NCI-H2227 (cell line): ENCODE measurements at regions not wholly inside any gene's neighbourhood (a gene's known extent, or its start where the extent isn't known, plus 50 kb on each side); places are given as distances from the start of the nearest gene placed in this dataset.

ENCODE experiments used
- DNase-seq: peaks from one replicate; lab custom pipeline; 2025; ENCODE audit not compliant: unreplicated experiment; lab: John Stamatoyannopoulos, UW

DNA sequence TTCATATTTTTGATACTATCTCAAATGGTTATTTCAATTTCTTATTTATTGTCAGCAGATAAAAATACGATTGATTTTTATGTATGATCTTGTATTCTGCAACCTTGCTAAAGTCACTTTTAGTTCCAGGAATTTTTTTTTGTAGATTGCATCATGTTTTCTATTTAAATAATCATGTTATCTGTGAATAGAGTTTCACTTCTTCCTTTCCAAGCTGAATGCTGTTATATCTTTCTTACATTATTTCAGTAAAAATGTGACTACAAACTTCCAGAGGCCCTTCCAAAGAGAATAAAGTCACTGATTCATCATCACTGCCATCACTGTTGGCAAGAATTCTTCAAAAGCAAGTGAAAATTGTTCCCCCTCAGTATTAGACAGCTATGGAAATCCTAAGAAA, 104.7 kb upstream of the RAP1B start:
- DNase-seq: no peak

DNA sequence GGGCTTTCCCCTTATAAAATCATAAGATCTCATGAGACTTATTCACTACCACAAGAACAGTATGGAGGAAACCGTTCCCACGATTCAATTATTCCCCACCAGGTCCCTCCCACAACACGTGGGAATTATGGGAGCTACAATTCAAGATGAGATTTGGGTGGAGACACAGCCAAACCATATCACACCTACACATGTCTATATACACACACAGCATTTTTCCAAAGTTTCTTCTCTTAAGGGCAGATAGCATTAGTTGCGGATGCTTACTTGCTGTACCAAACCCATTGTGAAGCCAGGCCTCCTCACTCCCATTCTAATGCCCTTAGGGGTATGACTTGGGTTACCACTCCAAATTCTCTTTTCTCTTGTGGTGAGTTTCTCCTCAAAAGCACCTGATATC, 104.1 kb upstream of the RAP1B start:
- DNase-seq: no peak

DNA sequence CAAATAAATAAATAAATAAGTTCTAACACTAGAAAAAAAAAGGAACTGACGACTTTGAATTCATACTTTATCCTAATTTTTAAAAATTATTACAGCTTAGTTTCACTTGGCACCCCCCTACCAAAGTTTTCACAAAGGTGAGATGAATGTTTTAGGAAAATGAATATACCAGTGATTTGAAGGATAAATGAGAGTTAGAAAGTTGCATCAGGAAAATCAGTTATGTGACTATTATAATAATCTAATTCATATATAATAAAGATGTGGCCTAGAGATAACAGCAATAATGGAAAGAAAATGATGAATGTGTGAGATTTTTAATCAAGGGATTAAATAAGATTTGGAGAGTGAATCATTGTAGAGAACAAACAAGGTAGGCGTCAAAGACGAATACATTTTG, 103.0 kb upstream of the RAP1B start:
- DNase-seq: no peak

DNA sequence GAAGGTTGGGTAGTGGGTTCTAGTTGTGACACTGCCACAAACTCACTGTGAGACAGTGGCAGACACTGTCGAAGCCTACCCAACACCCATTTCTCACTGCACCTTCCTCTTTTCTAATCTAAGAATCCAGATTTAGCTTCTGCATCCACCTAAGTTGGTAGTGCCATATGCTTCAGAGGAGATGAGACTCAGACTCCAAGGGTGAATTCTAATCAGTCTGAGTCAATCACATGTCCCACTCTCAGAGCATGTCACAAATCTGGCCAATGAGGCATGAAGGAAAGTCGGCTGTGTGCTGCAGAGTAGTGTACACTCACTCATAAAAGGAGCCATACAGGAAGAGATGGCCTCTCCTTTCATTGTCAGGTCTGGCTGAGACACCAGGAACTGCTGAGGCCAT, 102.1 kb upstream of the RAP1B start:
- no peak for DNase-seq

DNA sequence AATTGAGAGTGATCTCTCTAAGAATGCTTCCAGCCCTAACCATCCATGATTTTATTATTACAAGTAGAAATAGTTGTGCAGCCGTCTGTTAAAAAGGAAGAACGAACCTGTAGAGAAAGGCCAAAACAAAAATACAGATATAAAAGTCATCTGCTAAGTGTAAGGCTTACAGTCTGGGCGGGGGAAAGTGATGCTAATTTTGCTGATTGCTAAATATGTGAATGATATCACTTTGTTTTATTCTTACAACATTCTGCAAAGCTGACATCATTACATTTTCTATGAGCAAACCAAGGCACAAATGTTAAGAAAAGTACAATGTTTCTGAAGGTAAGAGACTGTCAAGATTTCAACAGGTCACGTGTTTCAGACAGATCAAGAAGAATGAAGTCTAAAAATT, 101.5 kb upstream of the RAP1B start:
- no peak for DNase-seq

DNA sequence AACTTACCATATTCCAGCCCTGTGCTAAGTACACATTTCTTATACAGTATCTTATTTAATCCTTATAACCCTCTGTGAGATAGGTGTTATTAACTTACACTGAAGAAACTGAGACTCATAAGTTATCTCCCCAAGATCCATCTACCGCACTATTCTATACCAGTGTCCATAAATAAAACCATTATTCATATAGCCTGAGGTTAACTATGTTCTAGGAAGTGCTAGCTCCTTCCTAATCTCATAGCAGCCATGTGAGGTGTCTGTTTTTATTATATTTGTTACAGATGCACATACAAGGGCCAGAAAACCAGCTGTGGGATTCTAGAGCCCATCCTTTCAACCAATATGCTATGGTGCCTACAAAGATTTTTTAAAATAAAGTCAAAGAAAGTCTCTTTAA, 100.3 kb upstream of the RAP1B start:
- no peak for DNase-seq

DNA sequence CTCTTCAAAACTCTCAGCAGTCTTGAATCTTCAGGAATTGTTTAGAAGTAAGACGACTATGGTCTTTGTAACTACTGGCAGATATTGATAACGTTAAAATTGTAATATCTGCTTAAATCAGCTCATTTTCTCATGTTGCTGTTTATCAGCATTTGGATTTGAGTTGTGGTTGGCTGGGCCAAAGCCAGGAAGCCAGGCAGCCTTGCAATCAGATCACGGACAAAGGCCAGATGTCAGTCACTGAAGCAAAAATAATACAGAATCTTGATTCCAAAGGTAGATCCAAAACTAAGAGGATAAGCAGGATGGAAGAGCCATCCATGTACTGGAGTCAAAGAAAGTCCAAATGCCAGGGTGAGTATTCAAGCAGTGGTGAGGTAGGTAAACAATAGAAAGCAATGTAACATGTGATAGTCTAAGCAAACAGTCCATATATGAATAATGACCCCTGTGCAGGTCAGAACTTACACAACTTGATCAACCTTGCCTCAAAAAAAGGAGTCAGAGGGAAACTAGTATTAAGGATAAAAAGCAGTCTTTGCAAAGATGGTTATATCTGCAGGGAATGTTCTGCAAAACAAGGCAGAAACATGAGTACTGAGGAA, 95.8 kb upstream of the RAP1B start:
- no peak for DNase-seq

DNA sequence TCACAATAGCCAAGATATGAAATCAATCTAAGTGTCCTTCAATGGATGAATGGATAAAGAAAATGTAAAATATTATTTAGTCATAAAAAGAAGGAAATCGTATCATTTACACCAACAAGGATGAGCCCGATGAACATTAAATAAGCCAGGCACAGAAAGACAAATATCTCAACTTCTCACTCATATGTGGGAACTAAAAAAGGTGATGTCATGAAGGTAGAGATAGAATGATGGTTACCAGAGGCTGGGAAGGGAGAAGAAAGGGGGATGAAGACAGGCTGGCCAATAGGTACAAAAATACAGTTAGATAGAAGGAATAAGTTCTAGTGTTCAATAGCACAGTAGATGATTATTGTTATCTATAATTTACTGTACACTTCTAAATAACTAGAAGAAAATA, 94.9 kb upstream of the RAP1B start:
- no peak for DNase-seq

GRCh38 chr12:68521321-68521839, 89.3 kb upstream of the RAP1B start:
- no peak for DNase-seq

- DNase-seq: no peak
These were observed 88.7 kb upstream of the RAP1B start for GRCh38 chr12:68521848-68522502.

- no peak for DNase-seq
These were observed 81.2 kb upstream of the RAP1B start for GRCh38 chr12:68529466-68529865.

GRCh38 chr12:68529869-68530268, 80.8 kb upstream of the RAP1B start:
- DNase-seq: no peak

- no peak for DNase-seq
These were observed 80.4 kb upstream of the RAP1B start for GRCh38 chr12:68530299-68530698.

GRCh38 chr12:68530965-68531364, 79.7 kb upstream of the RAP1B start:
- DNase-seq: no peak

DNA sequence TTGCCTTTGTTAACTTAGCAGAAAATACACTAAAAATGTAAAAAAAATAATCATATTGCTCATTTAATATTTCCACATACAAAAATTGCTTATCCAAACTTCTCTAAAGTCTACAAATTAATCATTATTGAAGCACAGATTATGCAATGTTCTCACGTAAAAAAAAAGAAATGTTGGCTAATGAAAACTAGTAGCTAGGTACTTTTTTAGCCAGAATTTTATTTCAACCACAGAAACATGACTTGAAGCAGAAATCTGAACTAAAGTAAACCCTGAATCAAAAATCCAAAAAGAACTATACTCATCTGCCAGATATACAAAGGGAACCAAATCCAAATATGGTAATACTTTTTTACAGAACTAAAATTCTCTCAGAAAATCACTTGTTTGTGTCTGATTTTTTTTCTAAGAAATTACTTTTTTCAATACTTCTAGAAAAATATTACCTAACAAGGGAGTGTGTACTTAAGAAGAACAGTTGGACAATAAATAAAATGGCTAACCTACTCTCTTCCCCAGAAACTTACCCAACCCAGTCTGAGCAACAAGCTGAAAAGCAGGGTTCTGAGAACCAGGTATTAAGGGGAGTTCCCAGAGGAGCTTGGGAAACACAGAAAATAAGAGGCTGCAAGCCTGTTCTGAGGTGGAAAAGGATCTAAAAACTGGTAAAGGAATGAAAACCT, 78.4 kb upstream of the RAP1B start:
- DNase-seq: no peak

GRCh38 chr12:68532887-68533248, 77.8 kb upstream of the RAP1B start:
- DNase-seq: no peak

DNA sequence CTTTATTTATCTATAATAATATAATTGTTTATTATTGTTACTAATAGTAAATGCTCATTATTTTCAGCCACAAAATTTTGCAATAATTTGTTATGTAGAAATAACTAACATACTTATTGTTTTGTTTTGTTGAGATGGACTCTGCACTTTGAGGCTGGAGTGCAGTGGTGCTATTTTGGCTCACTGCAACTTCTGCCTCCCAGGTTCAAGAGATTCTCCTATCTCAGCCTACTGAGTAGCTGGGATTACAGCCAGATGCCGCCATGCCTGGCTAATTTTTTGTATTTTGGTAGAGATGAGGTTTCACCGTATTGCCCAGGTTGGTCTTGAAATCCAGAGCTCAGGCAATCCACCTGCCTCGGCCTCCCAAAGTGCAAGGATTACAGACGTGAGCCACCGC, 76.6 kb upstream of the RAP1B start:
- no peak for DNase-seq

DNA sequence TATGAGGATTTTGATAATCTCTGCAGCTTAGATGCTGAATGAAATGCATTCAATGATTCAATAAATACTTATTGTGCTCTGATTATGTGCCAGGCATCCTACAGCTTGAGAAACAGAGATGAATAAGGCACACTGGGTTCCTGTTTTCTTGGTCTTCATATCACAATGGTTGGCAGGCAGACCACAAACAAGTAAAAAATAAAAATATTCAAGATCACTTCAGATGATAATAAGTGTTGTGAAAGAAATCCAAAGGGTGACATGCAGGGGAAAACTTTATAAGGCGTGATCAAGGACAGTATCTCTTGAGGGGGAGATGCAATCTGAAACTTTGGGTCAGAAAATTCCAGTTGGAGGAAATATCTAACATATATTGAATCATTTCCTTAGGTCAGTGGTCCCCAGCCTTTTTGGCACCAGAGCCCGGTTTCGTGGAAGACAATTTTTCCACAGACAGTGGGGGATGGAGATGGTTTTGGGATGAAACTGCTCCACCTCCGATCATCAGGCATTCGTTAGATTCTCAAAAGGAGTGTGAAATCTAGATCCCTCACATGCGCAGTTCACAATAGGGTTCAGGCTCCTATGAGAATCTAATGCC, 73.7 kb upstream of the RAP1B start:
- no peak for DNase-seq

GRCh38 chr12:68537571-68537970, 73.1 kb upstream of the RAP1B start:
- no peak for DNase-seq

GRCh38 chr12:68538726-68539614, 71.7 kb upstream of the RAP1B start:
- peak; percentile 59 for DNase-seq

DNA sequence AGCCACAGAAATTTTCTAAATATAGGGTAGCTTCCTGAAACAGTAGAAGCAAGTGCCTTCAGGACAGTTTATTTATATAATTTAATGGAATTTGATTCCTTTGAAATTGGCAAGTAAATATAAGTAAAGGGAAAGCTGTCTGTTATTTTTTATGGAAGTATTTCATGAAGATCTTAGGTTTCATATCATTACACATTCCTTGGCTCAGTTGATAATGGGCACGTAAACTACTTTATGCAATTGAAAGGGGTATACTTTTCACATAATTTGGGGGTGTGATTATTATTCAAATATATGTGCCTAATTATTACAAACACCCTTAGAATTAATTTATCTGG, 71.1 kb upstream of the RAP1B start:
- no peak for DNase-seq
